ENCODE measurements at regions not wholly inside any gene's neighbourhood (a gene's known extent, or its start where the extent isn't known, plus 50 kb on each side); places are given as distances from the start of the nearest gene placed in this dataset.
"Not testable (repeated sequence)": the region's sequence is repeated elsewhere in the genome, so short reads cannot be mapped to it uniquely, and the experiment has no call there.

DNA sequence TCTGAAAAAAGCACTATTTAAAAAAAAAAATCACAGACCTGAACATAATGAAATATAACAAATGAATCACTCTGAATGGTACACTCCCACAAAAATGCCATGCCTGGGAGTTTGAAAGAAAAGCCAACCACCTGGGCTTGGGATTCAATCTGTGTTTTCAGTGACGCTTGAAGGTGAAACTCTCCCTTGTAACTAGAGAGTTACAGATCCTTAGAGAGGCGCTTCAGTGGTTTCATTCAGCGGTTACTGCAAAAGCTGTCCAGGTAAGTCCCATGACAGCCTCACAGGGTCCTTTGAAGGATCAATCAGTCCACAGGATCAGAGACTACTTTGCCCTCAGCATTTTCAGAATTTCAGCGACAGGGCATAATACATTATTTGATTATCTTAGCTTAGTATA, 627.3 kb downstream of the IRS1 start:
- ChIA-PET CTCF (ENCODE audit: partially characterized antibody) (interaction anchor here (1.9 kb wide), 1 partner anchor 9 kb away, joined by 4 read pairs; no protein-coding TSS in a partner anchor), POLR2A (ENCODE audit: partially characterized antibody) (no interaction called here)
- Mint-ChIP-seq H3K4me1 (no peaks in the 10 kb centered on the region), H3K27ac (no peak overlapping the region), H3K4me3 (no peak overlapping the region), H3K36me3 (no peaks in the 10 kb centered on the region), H3K9me3 (peaks cover 0 to 10% (median 2%) of the 10 kb centered on the region in 8 donors), H3K27me3 (peaks cover 2% of the 10 kb centered on the region in 2 donors)
- intact Hi-C loops (cut with micrococcal nuclease): no loop called here
- no peak overlapping the region for H3K4me3 ChIP-seq (ENCODE audit: low read length in 2 of 2)
- H3K4me1 ChIP-seq (ENCODE audit: insufficient read depth, low read length): no peaks in the 10 kb centered on the region
- no peaks in the 10 kb centered on the region for H3K27me3 ChIP-seq (ENCODE audit: insufficient read depth, low read length)
- DNase-seq: no peak
- no peak overlapping the region for H3K27ac ChIP-seq (ENCODE audit: low read depth, low read length)
- no peaks in the 10 kb centered on the region for H3K36me3 ChIP-seq (ENCODE audit: insufficient read depth, low read length)
- peaks cover 0 to 4% of the 10 kb centered on the region in 2 donors for H3K9me3 ChIP-seq (ENCODE audit: control insufficient read depth in 1 of 2, low read length in 2 of 2)

DNA sequence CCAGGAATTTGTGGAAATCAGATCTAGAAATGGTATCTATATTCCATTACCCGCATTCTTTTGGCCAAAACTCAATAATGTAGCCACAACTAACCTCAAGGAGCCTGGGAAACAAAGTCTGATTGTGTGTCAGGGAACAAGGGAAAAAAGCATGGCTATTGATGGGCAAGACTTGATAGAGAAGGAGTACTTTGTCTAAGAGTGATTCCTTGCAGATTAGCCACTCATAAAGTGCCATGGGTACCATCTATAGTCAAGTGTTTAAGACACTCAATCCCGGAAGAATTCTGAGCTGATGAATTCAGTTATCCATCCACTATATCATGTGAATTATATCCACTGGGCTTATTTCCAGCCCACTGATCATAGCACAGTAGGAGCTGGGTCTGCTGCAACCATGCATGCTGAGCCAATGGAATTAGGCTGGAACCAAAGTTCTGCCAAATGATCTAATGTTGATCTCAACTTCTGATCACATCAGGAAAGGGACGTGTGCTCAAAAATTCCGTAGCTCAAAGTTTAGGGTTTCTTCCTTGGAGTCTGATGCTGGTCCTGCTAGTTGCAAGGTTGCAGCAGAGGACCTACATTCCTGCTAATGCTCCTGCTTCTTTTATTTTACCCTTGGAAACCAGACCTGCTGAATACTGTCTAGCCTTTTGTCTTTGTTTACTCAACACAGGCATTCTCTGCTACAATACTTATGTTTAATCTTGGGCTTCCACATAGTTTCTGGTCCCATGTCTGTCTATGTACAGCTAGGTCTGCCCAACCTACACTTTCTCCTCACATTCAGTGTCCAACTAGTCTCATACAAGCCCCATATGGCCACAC, 629.7 kb downstream of the IRS1 start:
- H3K4me3 ChIP-seq (ENCODE audit: low read length in 2 of 2): no peak overlapping the region
- intact Hi-C loops (cut with micrococcal nuclease): no loop called here
- H3K4me1 ChIP-seq (ENCODE audit: insufficient read depth, low read length): no peaks in the 10 kb centered on the region
- H3K9me3 Mint-ChIP-seq: no peaks in the 10 kb centered on the region
- no peak for DNase-seq
- POLR2A ChIA-PET (ENCODE audit: partially characterized antibody): no interaction called here
- H3K9me3 ChIP-seq (ENCODE audit: control insufficient read depth in 1 of 2, low read length in 2 of 2): no peaks in the 10 kb centered on the region
- no peak overlapping the region for H3K27ac Mint-ChIP-seq
- no peaks in the 10 kb centered on the region for H3K36me3 Mint-ChIP-seq
- CTCF ChIA-PET (ENCODE audit: partially characterized antibody): interaction anchor here (1.4 kb wide), 1 partner anchor 9 kb away, joined by 3 read pairs; no protein-coding TSS in a partner anchor
- no peaks in the 10 kb centered on the region for H3K4me1 Mint-ChIP-seq
- peaks cover 2% of the 10 kb centered on the region in 2 donors for H3K27me3 Mint-ChIP-seq
- no peaks in the 10 kb centered on the region for H3K27me3 ChIP-seq (ENCODE audit: insufficient read depth, low read length)
- no peak overlapping the region for H3K4me3 Mint-ChIP-seq
- H3K36me3 ChIP-seq (ENCODE audit: insufficient read depth, low read length): no peaks in the 10 kb centered on the region
- H3K27ac ChIP-seq (ENCODE audit: low read depth, low read length): no peak overlapping the region

DNA sequence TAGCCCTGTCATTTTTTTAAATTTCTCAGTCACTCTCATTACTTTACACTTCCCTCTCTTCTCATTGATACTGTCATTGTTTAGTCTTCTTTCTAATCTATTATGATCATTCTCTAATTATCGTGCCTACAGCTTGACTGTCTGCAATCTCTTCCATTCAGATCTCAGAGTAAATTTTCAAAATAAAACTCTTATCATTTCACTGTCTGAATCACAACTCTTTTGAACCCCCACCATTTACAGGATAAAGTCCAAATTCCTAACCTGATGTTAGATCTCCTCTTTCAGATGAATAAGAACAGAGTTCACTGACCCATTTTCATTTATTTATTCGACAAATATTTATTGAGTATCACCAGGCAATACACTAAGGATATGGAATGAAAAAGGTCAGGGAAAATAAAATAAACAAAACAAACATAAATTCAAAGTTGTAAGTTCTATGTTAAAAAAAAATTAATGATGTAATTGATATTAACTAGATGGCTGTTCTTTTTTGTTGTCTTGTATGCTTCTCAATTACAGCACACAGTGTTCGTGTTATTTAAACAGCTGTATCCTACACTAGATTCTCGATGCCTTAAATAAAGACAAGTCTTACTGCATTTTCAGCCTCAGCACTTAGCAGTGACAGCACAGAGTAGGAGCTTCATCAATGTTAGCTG, 631.0 kb downstream of the IRS1 start:
- H3K9me3 ChIP-seq (ENCODE audit: control insufficient read depth in 1 of 2, low read length in 2 of 2): no peaks in the 10 kb centered on the region
- CTCF ChIA-PET (ENCODE audit: partially characterized antibody): no interaction called here
- no peaks in the 10 kb centered on the region for H3K4me1 ChIP-seq (ENCODE audit: insufficient read depth, low read length)
- Mint-ChIP-seq H3K27ac (no peak overlapping the region), H3K36me3 (no peaks in the 10 kb centered on the region), H3K9me3 (no peaks in the 10 kb centered on the region), H3K4me1 (no peaks in the 10 kb centered on the region), H3K4me3 (no peak overlapping the region), H3K27me3 (peaks cover 2% of the 10 kb centered on the region in 2 donors)
- H3K27ac ChIP-seq (ENCODE audit: low read depth, low read length): no peak overlapping the region
- DNase-seq: no peak
- no peaks in the 10 kb centered on the region for H3K27me3 ChIP-seq (ENCODE audit: insufficient read depth, low read length)
- intact Hi-C loops (cut with micrococcal nuclease): no loop called here
- no peaks in the 10 kb centered on the region for H3K36me3 ChIP-seq (ENCODE audit: insufficient read depth, low read length)
- H3K4me3 ChIP-seq (ENCODE audit: low read length in 2 of 2): no peak overlapping the region
- POLR2A ChIA-PET (ENCODE audit: partially characterized antibody): no interaction called here

DNA sequence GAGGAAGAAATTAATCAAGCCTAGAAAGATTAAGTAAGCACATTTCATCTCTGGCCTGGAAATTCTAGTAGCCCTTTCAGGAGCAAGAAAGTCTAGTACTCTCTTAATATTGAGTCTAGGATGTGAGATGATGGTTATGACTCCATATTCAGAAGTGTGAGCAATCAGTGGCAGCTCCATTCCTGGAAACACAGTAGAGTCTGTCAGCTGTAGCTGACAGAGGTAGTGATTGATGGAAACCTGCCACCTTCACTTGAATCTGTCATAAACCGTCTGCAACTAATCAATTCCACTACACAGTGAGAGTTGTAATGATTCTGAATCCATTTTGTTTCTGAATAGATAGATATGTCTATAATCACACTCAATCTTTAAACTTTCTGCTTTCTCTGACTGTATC, 635.1 kb downstream of the IRS1 start:
- CTCF ChIA-PET (ENCODE audit: partially characterized antibody): no interaction called here
- H3K4me1 Mint-ChIP-seq: no peaks in the 10 kb centered on the region

DNA sequence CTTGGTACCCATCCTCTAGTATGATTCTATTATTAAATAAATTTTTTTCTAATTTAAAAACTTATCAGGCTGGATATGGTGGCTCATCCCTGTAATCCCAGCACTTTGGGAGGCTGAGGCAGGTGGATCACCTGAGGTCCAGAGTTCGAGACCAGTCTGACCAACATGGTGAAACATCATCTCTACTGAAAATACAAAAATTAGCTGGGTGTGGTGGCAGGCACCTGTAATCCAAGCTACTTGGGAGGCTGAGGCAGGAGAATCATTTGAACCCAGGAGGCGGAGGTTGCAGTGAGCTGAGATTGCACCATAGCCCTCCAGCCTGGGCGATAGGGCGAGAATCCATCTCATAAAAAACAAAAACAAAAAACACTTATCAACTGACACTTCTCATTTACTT, 639.0 kb downstream of the IRS1 start:
- POLR2A ChIA-PET (ENCODE audit: partially characterized antibody); H3K4me3 Mint-ChIP-seq; H3K27ac ChIP-seq (ENCODE audit: low read depth, low read length); H3K4me1 Mint-ChIP-seq; H3K27me3 Mint-ChIP-seq; H3K9me3 ChIP-seq (ENCODE audit: control insufficient read depth in 1 of 2, low read length in 2 of 2); H3K27me3 ChIP-seq (ENCODE audit: insufficient read depth, low read length); intact Hi-C loops (cut with micrococcal nuclease); H3K36me3 Mint-ChIP-seq; DNase-seq; H3K27ac Mint-ChIP-seq; H3K4me1 ChIP-seq (ENCODE audit: insufficient read depth, low read length); H3K4me3 ChIP-seq (ENCODE audit: low read length in 2 of 2); H3K9me3 Mint-ChIP-seq; H3K36me3 ChIP-seq (ENCODE audit: insufficient read depth, low read length): not testable (repeated sequence)
- CTCF ChIA-PET (ENCODE audit: partially characterized antibody): interaction anchor here (1.4 kb wide), 1 partner anchor 10 kb away, joined by 3 read pairs; no protein-coding TSS in a partner anchor

More for the DNA sequence above, 635.1 kb downstream of the IRS1 start:
- H3K9me3 Mint-ChIP-seq: no peaks in the 10 kb centered on the region
- no peaks in the 10 kb centered on the region for H3K27me3 Mint-ChIP-seq
- no peak overlapping the region for H3K4me3 Mint-ChIP-seq
- POLR2A ChIA-PET (ENCODE audit: partially characterized antibody): no interaction called here
- Histone ChIP-seq H3K27me3 (ENCODE audit: insufficient read depth, low read length) (no peaks in the 10 kb centered on the region), H3K4me3 (ENCODE audit: low read length in 2 of 2) (no peak overlapping the region), H3K9me3 (ENCODE audit: control insufficient read depth in 1 of 2, low read length in 2 of 2) (no peaks in the 10 kb centered on the region), H3K36me3 (ENCODE audit: insufficient read depth, low read length) (no peaks in the 10 kb centered on the region), H3K4me1 (ENCODE audit: insufficient read depth, low read length) (no peaks in the 10 kb centered on the region), H3K27ac (ENCODE audit: low read depth, low read length) (no peak overlapping the region)
- intact Hi-C loops (cut with micrococcal nuclease): no loop called here
- no peak overlapping the region for H3K27ac Mint-ChIP-seq
- no peaks in the 10 kb centered on the region for H3K36me3 Mint-ChIP-seq
- DNase-seq: no peak

DNA sequence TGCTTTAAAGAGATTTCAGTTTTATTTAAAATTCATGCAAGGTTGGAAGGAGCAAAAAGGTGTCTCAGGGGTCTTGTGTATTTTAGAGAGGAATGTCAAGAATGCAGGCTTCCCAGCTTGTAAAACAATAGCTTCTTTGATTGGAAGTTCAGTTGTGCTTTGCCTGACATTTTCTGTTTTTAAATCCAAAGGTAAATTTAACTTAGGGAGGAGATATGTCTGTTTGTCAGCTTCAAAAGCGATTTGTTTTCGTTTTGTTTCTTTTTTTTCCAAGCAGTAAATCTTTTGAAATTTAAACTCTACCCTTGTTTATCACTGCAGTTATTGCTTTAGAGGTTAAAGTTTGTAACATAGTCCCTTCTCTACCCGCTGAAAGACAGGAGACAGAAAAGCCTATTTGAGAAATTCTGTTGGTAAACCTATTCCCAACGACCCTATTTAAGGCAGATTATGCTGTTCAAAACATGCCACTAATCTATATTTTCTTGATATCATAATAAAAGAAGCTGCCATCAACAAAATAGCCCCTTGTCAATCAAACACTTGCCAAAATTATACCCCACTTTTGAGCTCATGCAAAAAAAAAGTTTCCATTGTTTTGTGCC, 639.6 kb downstream of the IRS1 start:
- ChIA-PET CTCF (ENCODE audit: partially characterized antibody) (no interaction called here), POLR2A (ENCODE audit: partially characterized antibody) (no interaction called here)
- no peak overlapping the region for H3K27ac ChIP-seq (ENCODE audit: low read depth, low read length)
- H3K4me1 ChIP-seq (ENCODE audit: insufficient read depth, low read length): no peaks in the 10 kb centered on the region
- no peak overlapping the region for H3K27ac Mint-ChIP-seq
- no peaks in the 10 kb centered on the region for H3K9me3 Mint-ChIP-seq
- H3K4me1 Mint-ChIP-seq: no peaks in the 10 kb centered on the region
- intact Hi-C loops (cut with micrococcal nuclease): no loop called here
- no peaks in the 10 kb centered on the region for H3K36me3 Mint-ChIP-seq
- H3K4me3 Mint-ChIP-seq: no peak overlapping the region
- H3K4me3 ChIP-seq (ENCODE audit: low read length in 2 of 2): no peak overlapping the region
- H3K9me3 ChIP-seq (ENCODE audit: control insufficient read depth in 1 of 2, low read length in 2 of 2): no peaks in the 10 kb centered on the region
- no peaks in the 10 kb centered on the region for H3K36me3 ChIP-seq (ENCODE audit: insufficient read depth, low read length)
- peaks cover 4 to 6% of the 10 kb centered on the region in 2 donors for H3K27me3 Mint-ChIP-seq
- no peak for DNase-seq
- H3K27me3 ChIP-seq (ENCODE audit: insufficient read depth, low read length): peaks cover 3% of the 10 kb centered on the region

DNA sequence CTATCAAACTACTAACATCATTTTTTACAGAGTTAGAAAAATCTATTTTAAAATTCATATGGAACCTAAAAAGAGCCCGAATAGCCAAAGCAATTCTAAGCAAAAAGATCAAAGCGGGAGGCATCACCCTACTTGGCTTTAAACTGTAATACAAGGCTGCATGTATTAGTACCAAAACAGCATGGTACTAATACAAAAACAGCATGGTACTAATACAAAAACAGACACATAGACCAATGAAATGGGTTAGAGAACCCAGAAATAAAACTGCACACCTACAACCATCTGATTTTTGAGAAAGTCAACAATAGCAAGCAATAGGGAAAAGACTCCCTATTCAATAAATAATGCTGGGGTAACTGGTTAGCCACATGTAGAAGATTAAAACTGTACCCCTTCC, 640.7 kb downstream of the IRS1 start:
- no peaks in the 10 kb centered on the region for H3K9me3 ChIP-seq (ENCODE audit: control insufficient read depth in 1 of 2, low read length in 2 of 2)
- no peaks in the 10 kb centered on the region for H3K36me3 Mint-ChIP-seq
- H3K4me3 Mint-ChIP-seq: no peak overlapping the region
- ChIA-PET CTCF (ENCODE audit: partially characterized antibody) (no interaction called here), POLR2A (ENCODE audit: partially characterized antibody) (no interaction called here)
- no peaks in the 10 kb centered on the region for H3K4me1 ChIP-seq (ENCODE audit: insufficient read depth, low read length)
- intact Hi-C loops (cut with micrococcal nuclease): no loop called here
- H3K9me3 Mint-ChIP-seq: no peaks in the 10 kb centered on the region
- no peak overlapping the region for H3K4me3 ChIP-seq (ENCODE audit: low read length in 2 of 2)
- no peak overlapping the region for H3K27ac ChIP-seq (ENCODE audit: low read depth, low read length)
- peaks cover 5 to 6% of the 10 kb centered on the region in 2 donors for H3K27me3 Mint-ChIP-seq
- H3K27ac Mint-ChIP-seq: no peak overlapping the region
- H3K36me3 ChIP-seq (ENCODE audit: insufficient read depth, low read length): no peaks in the 10 kb centered on the region
- H3K27me3 ChIP-seq (ENCODE audit: insufficient read depth, low read length): peaks cover 3% of the 10 kb centered on the region
- DNase-seq: no peak
- no peaks in the 10 kb centered on the region for H3K4me1 Mint-ChIP-seq
